ENCODE measurements at regions not wholly inside any gene's neighbourhood (a gene's known extent, or its start where the extent isn't known, plus 50 kb on each side); places are given as distances from the start of the nearest gene placed in this dataset.

DNA sequence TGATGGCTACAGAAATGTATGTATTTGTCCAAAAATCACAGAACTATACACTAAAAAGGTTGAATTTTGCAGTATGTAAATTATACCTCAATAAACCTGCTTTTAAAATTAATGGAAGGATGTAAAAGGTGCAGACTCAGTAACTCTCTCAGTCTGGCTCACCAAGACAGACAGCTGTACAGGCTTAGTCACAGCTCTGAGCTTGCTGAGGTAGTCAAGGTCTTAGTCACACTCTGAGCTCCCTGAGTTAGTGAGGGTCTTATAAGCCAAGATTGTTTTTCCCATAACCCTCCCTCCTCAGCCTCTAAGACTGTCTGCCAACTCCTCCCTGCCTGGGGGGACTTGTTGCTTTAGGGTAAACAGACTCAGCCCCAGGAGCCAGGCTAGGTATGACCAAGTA lies 59.3 kb upstream of the IZUMO1R start:
- TF ChIP-seq, protein P1, sequence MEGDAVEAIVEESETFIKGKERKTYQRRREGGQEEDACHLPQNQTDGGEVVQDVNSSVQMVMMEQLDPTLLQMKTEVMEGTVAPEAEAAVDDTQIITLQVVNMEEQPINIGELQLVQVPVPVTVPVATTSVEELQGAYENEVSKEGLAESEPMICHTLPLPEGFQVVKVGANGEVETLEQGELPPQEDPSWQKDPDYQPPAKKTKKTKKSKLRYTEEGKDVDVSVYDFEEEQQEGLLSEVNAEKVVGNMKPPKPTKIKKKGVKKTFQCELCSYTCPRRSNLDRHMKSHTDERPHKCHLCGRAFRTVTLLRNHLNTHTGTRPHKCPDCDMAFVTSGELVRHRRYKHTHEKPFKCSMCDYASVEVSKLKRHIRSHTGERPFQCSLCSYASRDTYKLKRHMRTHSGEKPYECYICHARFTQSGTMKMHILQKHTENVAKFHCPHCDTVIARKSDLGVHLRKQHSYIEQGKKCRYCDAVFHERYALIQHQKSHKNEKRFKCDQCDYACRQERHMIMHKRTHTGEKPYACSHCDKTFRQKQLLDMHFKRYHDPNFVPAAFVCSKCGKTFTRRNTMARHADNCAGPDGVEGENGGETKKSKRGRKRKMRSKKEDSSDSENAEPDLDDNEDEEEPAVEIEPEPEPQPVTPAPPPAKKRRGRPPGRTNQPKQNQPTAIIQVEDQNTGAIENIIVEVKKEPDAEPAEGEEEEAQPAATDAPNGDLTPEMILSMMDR (IDR thresholded peaks at IDR 0.05), result no peak
- no peak for TF ChIP-seq POLR2A (IDR thresholded peaks at IDR 0.05)

Data from right lobe of liver (tissue), 4 donors.